A673 (cell line): ENCODE measurements at regions not wholly inside any gene's neighbourhood (a gene's known extent, or its start where the extent isn't known, plus 50 kb on each side); places are given as distances from the start of the nearest gene placed in this dataset.

ENCODE experiments used
- BruUV-seq: library from RNA; stranded (reverse); fragments of 400-500 nt; replicated peaks from 2 replicates; lab custom pipeline; 2021; lab: Mats Ljungman, UMichigan
- CTCF ChIA-PET: fragments of 300-600 bp; sonication (Branson Sonifier 250); formaldehyde crosslinking; loops from one replicate; lab custom pipeline; 2022; ENCODE audit warnings: antibody characterized with exemption; lab: Charles Lee
- POLR2A ChIA-PET: fragments of 300-600 bp; sonication (Branson Sonifier 250); formaldehyde crosslinking; loops from one replicate; lab custom pipeline; 2022; ENCODE audit warnings: antibody characterized with exemption; ENCODE audit not compliant: low non-redundant PET; lab: Charles Lee
- DNase-seq: peaks from one replicate; pipeline ENCODE4 v3.0.0-alpha.2; 2015; ENCODE audit warnings: low spot score
- H3K27ac ChIP-seq: fragments of 200-600 bp; sonication (generic); 2 replicates; pipeline ENCODE4 v1.5.1; 2016; ENCODE audit warnings: mixed run types, low read depth, mild to moderate bottlenecking, mixed read lengths, antibody characterized with exemption, low read length; ENCODE audit not compliant: poor library complexity, severe bottlenecking
- H3K27me3 ChIP-seq: fragments of 200-600 bp; sonication (generic); replicated peaks from 2 replicates; pipeline ENCODE4 v1.6.1; 2017; ENCODE audit warnings: mixed run types, low read depth, mild to moderate bottlenecking, mixed read lengths, antibody characterized with exemption, low read length; ENCODE audit not compliant: insufficient read depth, poor library complexity
- H3K36me3 ChIP-seq: fragments of 200-600 bp; sonication (generic); 2 replicates; pipeline ENCODE4 v1.6.1; 2016; ENCODE audit warnings: mixed run types, mild to moderate bottlenecking, mixed read lengths, antibody characterized with exemption, low read length; ENCODE audit not compliant: insufficient read depth, poor library complexity, severe bottlenecking
- H3K4me1 ChIP-seq: fragments of 200-600 bp; sonication (generic); 2 replicates; pipeline ENCODE4 v1.6.1; 2017; ENCODE audit warnings: mixed run types, mild to moderate bottlenecking, mixed read lengths, antibody characterized with exemption, low read length; ENCODE audit not compliant: insufficient read depth, poor library complexity, severe bottlenecking
- H3K4me3 ChIP-seq: fragments of 200-600 bp; sonication (generic); 2 replicates; pipeline ENCODE4 v1.5.1; 2016; ENCODE audit warnings: low read depth, mixed run types, mild to moderate bottlenecking, mixed read lengths, low read length; ENCODE audit not compliant: poor library complexity, severe bottlenecking
- H3K9me3 ChIP-seq: fragments of 200-600 bp; sonication (generic); 2 replicates; pipeline ENCODE4 v1.6.1; 2016; ENCODE audit warnings: mixed run types, low read depth, mild to moderate bottlenecking, mixed read lengths, antibody characterized with exemption, low read length; ENCODE audit not compliant: poor library complexity, severe bottlenecking
- CTCF ChIP-seq: fragments of 300-800, 200-600 bp; sonication (generic); conservative IDR thresholded peaks from 2 replicates; pipeline ENCODE4 v1.5.1; 2017; ENCODE audit warnings: low read depth, mild to moderate bottlenecking, antibody characterized with exemption, low read length, moderate library complexity, mixed read lengths
- EZH2 ChIP-seq: fragments of 200-600 bp; sonication (generic); IDR thresholded peaks from 2 replicates; pipeline ENCODE4 v1.6.1; 2017; ENCODE audit warnings: borderline replicate concordance, low read depth, mild to moderate bottlenecking, mixed read lengths, antibody characterized with exemption, low read length; ENCODE audit not compliant: poor library complexity, severe bottlenecking
- intact Hi-C: fragments of 100-400 bp; cut with micrococcal nuclease; formaldehyde crosslinking; loops from one replicate; pipeline ENCODE4 v1.10.0; 2022; ENCODE audit not compliant: unreplicated experiment

DNA sequence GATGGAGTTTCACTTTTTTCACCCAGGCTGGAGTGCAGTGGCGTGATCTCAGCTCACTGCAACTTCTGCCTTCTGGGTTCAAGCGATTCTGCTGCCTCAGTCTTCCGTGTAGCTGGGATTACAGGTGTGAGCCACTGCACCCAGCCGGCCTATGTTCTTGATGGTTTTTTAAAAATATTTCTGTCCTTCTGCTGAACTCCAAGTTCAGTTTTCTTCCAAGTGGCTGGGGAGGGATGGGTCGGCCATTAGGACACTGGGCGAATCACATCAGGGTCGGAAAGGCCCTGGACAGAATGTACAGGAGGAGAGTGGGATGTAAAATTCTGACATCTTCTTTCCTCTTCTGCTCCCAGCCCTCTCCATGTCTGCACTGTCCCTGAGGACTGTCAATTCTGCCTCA lies 289.6 kb downstream of the PTPRU start:
- H3K27me3 ChIP-seq, result peaks cover 41% of the 10 kb centered on the region
- BruUV-seq, result no TSS peak
- no peaks in the 10 kb centered on the region for H3K36me3 ChIP-seq
- intact Hi-C loops, result no loop called here
- no peak for DNase-seq
- H3K4me1 ChIP-seq, result no peaks in the 10 kb centered on the region
- TF ChIP-seq CTCF, result no peak
- H3K9me3 ChIP-seq, result no peaks in the 10 kb centered on the region
- POLR2A ChIA-PET, result no interaction called here
- H3K4me3 ChIP-seq, result no peak overlapping the region
- CTCF ChIA-PET, result no interaction called here
- no peak overlapping the region for H3K27ac ChIP-seq

- POLR2A ChIA-PET, result no interaction called here
- no peak overlapping the region for H3K4me3 ChIP-seq
- intact Hi-C loops, result no loop called here
- no peak for DNase-seq
- H3K36me3 ChIP-seq, result no peaks in the 10 kb centered on the region
- no peaks in the 10 kb centered on the region for H3K9me3 ChIP-seq
- no TSS peak for BruUV-seq
- no peak for TF ChIP-seq CTCF
- TF ChIP-seq EZH2, result no peak
- peaks cover 55% of the 10 kb centered on the region for H3K27me3 ChIP-seq
- H3K27ac ChIP-seq, result no peak overlapping the region
- CTCF ChIA-PET, result no interaction called here
- no peaks in the 10 kb centered on the region for H3K4me1 ChIP-seq
Measured at GRCh38 chr1:29524285-29525065, 288.2 kb downstream of the PTPRU start.

DNA sequence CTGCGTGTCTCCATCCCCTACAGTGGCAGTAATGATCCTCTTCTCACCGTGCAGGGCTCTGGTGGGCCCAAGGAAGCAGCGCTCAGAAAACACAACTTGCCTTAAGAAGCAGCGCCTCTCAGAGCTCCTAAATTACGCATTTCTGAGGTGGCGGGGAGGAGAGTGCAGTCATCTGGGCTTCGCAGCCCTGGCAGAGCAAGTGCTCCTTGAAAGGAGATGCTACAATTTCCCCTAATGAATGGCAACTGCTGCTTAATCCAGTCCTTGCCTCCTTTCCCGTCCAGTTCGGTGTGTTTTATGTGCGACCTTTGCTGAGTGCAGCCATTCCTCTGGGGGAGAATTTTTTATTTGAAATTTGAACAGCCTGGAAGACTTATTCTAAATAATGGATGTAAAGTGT lies 287.3 kb downstream of the PTPRU start:
- peaks cover 64% of the 10 kb centered on the region for H3K27me3 ChIP-seq

More for the DNA sequence above, 287.3 kb downstream of the PTPRU start:
- Histone ChIP-seq H3K9me3 (no peaks in the 10 kb centered on the region), H3K4me1 (no peaks in the 10 kb centered on the region), H3K36me3 (no peaks in the 10 kb centered on the region), H3K27ac (no peak overlapping the region), H3K4me3 (no peak overlapping the region)
- DNase-seq, result no peak
- intact Hi-C loops, result no loop called here
- ChIA-PET CTCF (no interaction called here), POLR2A (no interaction called here)
- BruUV-seq, result no TSS peak
- TF ChIP-seq EZH2 (no peak), CTCF (no peak)
